GM21576 (cell line): ENCODE measurements at regions not wholly inside any gene's neighbourhood (a gene's known extent, or its start where the extent isn't known, plus 50 kb on each side); places are given as distances from the start of the nearest gene placed in this dataset.
"Not testable (repeated sequence)": the region's sequence is repeated elsewhere in the genome, so short reads cannot be mapped to it uniquely, and the experiment has no call there.

Source experiments
- ATAC-seq: cut with Tn5 transposase; IDR thresholded peaks from one replicate; pipeline ENCODE4 v1.9.1; 2021; ENCODE audit warnings: mild to moderate bottlenecking, moderate library complexity; ENCODE audit not compliant: unreplicated experiment

DNA sequence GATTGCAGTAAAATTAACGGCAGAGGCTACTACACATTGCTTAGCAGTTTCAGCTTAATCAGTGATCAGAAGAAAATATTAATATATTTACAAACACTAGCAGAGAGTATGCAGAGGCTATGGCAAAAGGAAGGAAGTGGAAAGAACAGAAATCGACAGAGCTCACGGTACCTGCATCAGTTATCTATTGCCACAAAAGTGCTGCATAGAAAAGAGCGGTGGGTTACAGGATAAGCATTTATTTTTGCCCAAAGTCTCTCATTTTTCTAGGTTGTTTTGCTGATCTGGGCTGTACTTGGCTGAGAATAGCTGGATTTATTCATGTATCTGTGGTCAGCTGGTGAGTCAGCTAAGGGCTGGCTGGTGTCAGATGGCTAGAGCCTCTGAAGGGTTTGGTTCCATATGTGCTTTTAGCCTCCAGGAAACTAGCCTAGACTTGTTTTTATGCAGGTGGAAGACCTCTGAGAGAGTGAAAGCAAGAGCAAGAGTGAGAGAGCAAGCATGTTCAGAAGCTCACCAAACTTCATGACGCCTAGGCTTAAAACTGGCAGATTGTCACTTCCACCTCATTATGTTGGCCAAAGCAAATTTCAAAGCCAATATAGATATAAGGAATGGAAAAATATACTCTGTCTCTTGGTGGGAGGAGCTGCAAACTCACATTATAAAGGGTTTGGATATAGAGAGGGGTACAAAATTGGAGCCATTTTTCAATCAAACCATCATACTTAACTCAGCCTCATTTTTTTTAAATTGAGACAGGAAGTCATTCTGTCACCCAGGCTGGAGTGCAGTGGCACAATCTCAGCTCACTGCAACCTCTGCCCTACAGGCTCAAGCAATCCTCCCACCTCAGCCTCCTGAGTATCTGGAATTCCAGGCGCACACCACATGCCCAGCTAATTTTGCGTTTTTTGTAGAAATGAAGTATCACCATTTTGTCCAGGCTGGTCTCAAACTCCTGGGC, 153.2 kb upstream of the RPL34 start:
- ATAC-seq, result peak; percentile 95

DNA sequence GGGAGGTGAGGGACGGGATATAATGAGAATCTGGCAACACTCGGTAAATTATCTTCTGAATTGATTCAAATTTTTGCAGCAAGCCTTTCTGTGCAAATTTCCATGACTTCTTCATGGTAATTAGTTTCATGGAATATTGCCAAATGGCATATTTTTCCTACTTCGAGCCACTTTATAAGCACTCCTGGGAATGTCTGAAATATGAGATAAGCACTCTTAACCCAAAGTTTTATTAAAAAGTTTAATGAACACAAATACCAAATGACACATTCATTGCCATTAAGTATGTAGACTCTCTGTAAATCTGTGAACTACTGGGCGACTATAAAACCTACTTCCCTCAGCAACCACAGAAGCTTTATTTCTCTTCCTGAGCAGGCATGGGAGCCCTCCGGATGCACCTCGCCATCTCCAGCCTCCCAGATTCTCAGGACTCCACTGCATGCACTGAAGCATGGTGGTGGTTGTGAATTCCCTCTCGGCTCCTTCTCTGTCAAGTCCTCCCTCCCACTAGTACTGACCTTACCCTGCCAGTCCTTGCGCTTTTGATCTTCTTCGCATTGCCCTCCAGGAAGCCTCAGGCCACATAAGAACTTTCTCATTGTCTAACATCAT, 154.4 kb upstream of the RPL34 start:
- no peak for ATAC-seq

DNA sequence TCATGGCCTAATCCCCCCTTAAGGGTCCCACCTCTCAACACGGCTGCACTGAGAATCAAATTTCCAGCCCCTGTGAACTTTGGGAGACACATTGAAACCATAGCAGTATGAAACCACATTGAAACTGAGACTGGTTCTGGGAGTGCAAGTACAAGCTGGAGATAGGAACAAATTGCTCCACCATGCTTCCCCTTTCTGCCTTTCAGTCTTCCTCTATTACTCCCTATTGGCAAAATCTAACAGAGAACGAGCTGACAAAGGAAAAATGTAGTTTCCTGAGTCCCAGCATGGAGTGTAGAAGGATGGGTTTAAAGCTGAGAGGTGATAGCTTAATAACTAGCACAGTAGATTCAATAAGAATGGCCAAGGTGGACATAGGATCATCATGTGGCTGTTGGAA, 161.7 kb upstream of the RPL34 start:
- no peak for ATAC-seq

DNA sequence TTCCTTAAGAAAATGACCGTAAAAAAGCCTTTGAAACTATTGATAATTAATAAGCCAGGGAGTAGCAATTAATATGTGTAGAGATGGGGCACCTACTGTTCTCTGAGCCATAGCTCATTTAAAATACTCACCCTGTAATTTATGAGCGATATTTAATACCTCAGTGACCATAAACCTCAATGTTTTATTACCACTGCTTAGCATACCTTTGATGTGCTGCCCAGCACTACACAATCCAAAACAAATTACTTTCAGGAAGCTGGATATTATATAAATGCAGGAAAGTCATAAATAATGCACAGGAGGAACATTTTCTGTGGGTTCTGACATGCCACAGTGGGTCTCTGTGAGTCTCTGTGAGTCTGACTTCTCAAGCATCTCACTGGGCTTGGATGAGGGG, 166.1 kb upstream of the RPL34 start:
- no peak for ATAC-seq

DNA sequence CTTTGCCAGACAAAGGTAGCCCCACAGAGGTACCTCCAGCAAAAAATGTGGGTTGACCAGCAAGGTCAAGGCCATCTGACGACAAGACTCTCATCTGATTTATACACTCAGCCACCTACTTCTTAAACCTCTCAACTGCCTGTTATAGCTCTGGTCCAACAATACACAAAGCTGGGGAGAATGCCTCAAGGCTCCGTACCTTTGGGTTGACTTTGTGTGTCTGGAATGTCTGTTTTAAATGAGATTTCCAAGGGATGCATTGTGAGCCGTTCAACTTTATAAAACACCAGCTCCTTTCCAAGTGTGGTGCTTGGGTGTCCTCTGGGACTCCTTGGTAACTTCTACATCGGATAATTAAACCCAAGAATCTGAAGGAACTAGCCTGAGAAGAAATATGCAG, 167.0 kb upstream of the RPL34 start:
- ATAC-seq, result no peak

DNA sequence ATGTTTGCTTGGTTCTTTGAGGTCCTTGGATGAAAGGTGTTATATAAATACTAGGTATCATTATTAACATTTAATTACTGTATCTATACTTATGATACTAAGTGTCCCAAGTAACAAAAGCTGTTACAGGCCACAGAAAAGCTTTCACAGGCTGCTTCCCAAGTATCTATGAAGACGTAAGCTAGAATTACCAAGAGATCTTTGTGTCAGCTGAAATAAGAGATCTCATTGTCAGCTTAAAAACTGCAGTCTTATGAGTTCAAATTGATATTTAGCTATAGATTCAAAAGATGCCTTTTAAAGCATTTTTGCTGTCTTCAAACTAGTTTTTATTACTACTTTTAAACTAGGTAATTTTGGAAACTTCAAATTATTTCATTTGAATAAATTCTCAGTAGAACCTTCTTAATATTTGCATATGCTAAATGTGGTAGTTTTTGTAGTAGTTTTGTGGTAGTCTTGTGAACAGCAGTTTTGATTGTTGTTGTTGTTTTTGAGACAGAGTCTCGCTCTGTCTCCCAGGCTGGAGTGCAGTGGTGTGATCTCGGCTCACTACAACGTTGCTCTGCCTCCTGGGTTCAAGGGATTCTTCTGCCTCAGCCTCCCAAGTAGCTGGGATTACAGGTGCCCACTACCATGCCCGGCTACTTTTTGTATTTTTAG, 170.0 kb upstream of the RPL34 start:
- ATAC-seq, result no peak

DNA sequence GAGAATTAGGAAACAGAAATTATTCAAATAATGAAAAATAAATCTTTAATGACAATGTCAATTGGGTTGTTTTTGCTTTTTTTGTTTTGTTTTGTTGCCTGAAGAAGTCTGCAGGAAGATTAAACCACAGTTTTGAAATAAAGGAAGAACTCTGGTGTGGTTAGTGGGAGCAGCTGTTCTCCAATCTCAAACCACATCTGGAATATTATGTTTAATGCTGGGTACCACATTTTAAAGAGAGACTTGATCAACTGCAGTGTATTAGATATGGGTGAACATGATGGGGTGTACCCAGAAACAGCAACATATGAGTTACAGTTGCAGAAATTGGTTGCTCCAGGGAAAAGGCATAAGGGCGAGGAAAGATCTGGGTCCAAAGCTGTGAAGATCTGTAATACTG, 171.2 kb upstream of the RPL34 start:
- ATAC-seq, result no peak

DNA sequence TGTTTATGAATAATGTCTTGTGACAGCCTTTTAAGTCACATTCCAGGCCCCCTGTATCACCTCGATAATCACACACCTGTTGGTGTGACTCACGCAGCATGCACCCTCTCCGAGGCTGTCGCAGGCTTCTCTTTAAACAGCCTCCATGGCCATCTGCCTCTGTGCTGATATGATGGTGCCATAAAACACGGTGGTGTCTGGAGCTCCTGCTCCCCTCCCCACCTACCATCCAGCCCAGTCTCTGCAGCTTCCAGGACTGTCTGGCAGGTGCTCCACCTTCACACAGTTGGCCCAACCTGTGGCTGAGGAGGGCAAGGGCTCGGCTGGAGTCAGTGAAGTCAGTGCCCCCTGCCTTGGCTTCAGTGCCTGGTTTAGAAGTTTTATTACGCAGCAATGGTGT, 173.8 kb upstream of the RPL34 start:
- ATAC-seq, result no peak

DNA sequence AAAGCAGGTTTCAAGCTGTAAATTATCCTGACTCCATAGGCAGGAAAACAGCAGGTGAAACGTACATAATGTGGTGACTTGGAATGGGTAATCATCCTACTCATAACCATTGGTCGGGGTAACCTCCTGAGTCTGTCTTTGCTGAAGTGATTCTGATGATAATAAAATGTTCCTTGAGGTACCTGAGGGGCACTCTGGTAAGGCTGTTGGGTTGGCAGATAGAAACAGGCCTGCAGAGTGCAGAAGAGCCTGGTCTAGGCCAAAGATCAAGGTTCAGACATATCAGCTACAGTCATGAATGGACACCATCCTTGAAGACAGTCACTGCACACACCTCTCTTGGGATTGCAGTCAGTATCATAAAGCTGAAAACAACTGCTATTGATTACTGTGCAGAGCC, 174.7 kb upstream of the RPL34 start:
- ATAC-seq, result no peak

DNA sequence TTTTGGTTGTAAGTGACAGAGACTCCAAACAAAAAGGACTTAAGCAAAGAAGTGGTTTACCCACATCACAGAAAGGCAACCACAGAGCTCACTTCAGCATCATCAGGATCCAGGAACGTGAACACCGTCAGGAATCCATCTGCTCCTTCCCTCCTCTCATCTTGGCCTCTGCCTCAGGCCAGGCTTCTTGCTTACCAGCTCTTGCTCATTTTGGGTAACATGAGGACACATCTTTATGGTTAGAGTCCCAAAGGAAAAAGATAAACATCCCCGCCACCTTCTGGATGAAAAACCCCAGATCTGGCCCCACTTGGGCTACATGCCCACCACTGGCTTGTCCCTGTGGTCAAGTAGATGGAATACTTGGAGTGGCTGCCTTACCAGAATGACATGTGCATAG, 176.8 kb upstream of the RPL34 start:
- ATAC-seq, result no peak

DNA sequence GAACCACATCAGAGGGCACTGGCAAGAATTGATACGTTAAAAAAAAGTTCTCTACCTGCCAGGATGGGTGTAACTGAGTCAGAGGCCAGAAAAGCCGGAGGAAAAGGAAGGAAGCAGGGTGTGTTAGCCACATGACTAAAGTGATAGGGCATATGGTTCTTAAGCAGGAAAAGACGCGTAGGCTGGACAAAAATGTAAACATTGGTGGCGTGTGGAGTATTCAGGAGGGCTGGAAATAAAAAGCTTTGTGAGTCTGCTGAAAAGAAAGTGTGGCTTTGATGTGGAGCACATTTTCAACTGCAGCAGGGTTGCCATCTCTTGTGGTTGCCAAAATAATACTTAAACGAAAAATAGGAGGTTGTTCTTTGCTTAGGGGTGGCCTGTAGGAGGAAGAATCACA, 186.5 kb upstream of the RPL34 start:
- ATAC-seq, result no peak

DNA sequence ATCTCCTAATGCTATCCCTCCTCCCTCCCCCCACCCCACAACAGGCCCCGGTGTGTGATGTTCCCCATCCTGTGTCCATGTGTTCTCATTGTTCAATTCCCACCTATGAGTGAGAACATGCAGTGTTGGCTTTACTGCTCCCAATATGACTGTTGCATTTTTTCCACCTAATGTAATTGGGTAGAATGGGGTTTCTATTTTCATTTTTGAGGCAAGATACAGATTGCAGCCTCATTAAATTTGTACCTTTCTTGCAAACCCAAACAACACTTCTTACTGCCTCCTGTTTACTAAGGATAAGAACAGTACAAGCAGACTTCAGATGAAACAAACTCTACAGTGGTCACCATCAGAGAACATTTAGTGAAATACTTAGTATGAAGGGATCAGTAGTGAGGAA, 187.0 kb upstream of the RPL34 start:
- not testable (repeated sequence) for ATAC-seq

DNA sequence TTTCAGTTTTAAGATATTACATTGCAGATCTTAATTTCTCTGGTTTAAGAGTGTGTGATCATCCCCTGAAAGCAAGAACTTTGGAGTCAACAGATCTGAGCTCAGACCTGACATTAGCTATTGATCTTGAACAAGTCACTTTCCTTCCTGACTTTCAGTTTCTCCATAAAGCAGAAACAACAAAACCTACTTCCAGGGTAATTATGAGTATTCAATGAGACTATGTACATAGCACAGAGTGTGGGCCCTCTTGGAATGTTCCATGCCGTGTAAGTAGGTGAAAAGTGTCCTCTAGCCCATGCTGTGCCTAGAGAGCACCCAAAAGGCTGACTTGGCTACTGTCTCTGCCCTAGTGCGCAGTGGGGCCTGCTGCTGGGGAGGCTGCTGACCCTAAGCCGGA, 188.0 kb upstream of the RPL34 start:
- no peak for ATAC-seq

DNA sequence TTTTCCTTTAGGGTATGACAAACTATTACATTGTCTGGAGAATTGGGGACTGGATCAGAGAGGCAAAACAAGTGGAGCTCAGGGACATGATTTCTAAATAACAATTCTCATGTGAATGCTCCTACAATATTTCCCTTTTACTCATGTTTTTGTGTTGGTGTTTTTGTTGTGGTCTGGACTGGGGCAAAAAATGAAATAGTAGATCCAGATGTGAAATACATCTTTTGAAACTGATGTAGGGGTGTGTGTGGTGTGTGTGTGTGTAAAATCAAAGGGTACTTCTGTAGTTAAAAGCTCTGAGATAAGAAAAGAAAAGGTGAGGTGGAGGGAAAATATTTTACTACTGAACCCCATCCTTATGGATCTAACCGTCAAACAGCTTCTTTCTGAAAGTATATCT, 188.4 kb upstream of the RPL34 start:
- ATAC-seq, result no peak

DNA sequence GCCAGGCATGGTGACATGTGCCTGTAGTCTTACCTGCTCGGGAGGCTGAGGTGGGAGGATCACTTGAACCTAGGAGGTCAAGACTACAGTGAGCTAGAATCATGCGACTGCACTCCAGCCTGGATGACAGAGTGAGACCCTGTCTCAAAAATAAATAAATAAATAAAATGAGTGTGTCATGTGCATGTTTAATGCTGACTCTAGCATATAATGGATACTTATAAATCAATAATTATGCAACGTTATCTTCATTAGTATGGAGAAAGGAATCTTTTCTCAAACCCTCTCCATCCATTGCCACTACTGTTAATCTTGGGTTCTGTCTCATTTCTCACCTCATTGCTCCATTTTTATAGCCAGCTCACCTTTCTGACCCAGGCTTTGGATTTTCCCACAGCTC, 189.5 kb upstream of the RPL34 start:
- ATAC-seq, result no peak

DNA sequence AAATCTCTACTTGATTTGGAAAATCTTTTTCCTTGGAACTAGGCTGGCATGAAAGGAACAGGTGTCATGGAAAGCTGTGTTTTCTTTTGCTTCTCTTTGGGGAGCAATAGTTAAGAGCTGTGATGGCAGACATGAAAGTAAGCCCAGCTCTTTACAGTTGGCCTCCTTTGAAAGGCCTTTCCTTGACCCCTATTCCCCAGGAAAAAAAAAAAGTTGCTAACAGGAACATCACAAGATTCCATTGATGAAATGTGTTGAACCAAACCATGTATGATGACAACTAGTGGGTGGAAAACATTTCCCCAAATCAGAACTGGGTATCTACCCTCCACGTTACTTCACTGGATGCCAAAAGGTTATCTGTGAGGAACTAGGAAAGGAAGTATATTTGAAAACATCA, 190.7 kb upstream of the RPL34 start:
- ATAC-seq, result no peak

DNA sequence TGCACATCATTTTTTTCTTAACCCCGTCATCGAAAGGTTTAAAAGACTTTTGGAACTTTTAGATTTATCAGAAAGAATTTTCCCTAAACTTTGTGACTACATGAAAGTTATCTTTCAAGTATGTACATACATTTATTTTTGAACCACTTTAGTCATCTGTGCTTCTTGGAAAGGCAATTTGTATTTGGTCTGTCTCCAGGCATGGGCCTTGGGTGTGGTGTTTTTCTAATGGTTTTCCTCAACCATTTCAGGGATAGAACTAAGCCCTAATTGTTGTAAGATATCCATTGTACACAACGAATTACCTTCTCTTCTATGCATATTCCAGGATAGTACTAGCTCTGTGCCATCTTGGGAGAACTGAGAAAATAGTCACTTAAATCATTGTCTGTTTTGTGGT, 191.5 kb upstream of the RPL34 start:
- no peak for ATAC-seq

DNA sequence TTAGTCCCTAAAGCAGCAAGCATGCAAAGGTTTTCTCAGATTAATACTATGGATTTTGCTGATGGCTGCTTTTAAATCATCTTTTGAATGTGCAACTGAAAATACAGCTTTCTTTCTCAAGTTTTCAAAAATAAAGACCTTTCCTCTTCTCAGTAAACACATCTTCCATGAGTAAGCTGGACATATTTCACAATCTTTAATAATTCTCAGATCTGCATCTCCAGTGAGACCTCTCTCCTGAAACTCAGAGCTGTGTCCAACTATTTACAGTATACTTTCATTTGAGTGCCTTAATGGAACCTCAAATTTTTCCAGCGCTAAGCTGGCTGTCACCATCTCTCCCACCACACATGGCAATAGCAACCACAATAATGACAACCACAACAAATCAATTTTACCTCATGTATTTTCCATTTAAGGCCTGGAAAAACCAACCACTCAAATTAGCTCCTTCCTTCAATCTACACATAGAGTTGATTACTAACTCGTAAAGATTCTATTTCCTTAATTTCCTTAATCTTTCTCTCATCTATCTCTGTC, 192.4 kb upstream of the RPL34 start:
- ATAC-seq, result no peak

DNA sequence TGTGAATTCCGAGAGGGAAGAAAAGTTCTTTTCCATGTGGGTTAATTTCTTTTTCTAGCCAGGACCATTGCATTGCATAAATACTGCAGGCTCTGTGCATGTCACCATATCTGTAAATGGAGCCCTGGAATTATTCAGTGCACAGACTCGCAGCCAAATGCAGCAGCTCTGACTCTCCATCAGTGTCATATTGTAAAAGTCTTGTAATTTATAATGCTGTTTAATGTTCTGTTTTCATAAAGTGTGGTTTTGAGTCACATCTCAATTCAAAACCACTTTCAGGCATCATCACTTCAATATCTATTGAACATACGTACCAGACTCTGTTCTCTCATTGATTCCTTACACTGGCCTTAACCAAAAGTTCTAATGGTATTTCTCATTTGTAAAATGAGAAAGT, 193.9 kb upstream of the RPL34 start:
- no peak for ATAC-seq

DNA sequence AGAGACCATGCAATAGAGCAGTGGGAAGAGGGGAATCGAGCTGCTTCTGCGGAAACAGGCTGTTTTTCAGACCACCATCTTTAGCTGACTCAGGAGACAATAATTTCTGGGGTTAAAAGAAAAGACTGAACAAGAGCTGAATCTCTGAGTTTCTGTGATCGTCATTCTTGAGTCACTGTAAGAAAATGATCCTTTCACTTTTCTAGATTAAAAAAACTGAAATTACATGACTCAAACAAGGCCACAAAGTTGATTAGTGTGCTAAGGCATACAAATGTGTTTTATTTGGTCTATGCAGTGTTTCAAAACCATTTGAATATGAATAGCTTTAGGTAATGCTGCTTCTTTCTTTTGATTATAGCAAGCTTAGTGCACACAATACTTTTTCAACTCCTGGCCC, 194.4 kb upstream of the RPL34 start:
- ATAC-seq, result no peak

DNA sequence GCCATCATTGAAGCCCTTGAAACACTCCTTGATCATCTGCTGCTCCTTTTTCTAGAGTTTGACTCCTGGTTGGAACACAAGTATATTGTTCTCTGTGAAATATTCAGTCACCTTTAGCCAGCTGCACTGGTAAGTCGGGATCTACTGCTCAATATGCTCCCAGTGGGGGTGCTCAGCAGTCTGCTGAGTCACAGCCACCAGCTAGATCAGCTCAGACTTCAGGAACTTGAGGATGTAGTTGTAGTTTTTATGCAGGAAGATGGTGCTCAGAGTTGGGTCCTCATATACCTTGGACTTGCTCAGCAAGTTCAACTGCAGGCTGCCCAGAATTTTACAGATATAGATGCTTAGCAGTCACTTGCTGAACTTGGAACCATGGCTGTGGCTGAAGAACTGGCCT, 202.5 kb upstream of the RPL34 start:
- ATAC-seq, result no peak

DNA sequence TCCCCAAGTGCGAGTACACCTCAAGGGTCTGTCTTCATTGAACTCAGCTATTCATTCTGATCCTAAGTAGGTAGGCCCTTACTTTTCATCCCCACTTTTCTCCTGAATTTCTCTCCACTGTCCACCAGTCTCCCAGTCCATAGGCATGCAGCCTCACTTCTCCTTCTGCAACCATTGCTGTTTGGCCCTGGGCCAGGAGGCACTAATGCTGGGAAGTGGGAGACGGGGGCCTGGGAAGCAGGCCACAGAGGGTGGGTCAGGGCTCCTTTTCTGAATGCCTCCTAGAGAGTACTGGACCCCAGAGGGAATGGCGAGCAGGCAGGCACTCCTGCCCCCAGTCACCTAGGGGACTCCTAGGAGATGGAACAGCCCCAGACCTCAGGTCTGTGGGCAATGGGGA, 203.5 kb upstream of the RPL34 start:
- no peak for ATAC-seq
